ENCODE measurements at regions not wholly inside any gene's neighbourhood (a gene's known extent, or its start where the extent isn't known, plus 50 kb on each side); places are given as distances from the start of the nearest gene placed in this dataset.

GRCh38 chr5:176741561-176742211 lies 68.7 kb upstream of the UNC5A start:
- Mint-ChIP-seq H3K27me3 (ENCODE audit: low read depth) (peaks cover 86% of the 10 kb centered on the region), H3K36me3 (no peaks in the 10 kb centered on the region), H3K9me3 (no peaks in the 10 kb centered on the region), H3K4me3 (no peak overlapping the region), H3K27ac (no peak overlapping the region), H3K4me1 (peaks cover 21% of the 10 kb centered on the region)
- no peak for TF ChIP-seq CTCF (IDR thresholded peaks at IDR 0.05; ENCODE audit: unreplicated experiment)
- DNase-seq (ENCODE audit: low spot score in 2 of 2, unreplicated experiment in 2 of 2): no peak

- no peak overlapping the region for H3K27ac Mint-ChIP-seq
Measured at GRCh38 chr5:176742246-176743105, 67.9 kb upstream of the UNC5A start.

GRCh38 chr5:176743136-176743861 lies 67.1 kb upstream of the UNC5A start:
- Mint-ChIP-seq H3K27ac (no peak overlapping the region), H3K36me3 (no peaks in the 10 kb centered on the region), H3K4me3 (peak overlapping the region; percentile 50), H3K4me1 (peaks cover 13% of the 10 kb centered on the region), H3K9me3 (no peaks in the 10 kb centered on the region), H3K27me3 (ENCODE audit: low read depth) (peaks cover 94% of the 10 kb centered on the region)
- no peak for DNase-seq (ENCODE audit: low spot score in 2 of 2, unreplicated experiment in 2 of 2)
- TF ChIP-seq CTCF (IDR thresholded peaks at IDR 0.05; ENCODE audit: unreplicated experiment): no peak

More at GRCh38 chr5:176742246-176743105, 67.9 kb upstream of the UNC5A start:
- Mint-ChIP-seq H3K36me3 (no peaks in the 10 kb centered on the region), H3K4me1 (peaks cover 13% of the 10 kb centered on the region), H3K9me3 (no peaks in the 10 kb centered on the region), H3K4me3 (peak overlapping the region; percentile 2), H3K27me3 (ENCODE audit: low read depth) (peaks cover 87% of the 10 kb centered on the region)
- TF ChIP-seq CTCF (IDR thresholded peaks at IDR 0.05; ENCODE audit: unreplicated experiment): no peak
- DNase-seq (ENCODE audit: low spot score in 2 of 2, unreplicated experiment in 2 of 2): no peak

DNA sequence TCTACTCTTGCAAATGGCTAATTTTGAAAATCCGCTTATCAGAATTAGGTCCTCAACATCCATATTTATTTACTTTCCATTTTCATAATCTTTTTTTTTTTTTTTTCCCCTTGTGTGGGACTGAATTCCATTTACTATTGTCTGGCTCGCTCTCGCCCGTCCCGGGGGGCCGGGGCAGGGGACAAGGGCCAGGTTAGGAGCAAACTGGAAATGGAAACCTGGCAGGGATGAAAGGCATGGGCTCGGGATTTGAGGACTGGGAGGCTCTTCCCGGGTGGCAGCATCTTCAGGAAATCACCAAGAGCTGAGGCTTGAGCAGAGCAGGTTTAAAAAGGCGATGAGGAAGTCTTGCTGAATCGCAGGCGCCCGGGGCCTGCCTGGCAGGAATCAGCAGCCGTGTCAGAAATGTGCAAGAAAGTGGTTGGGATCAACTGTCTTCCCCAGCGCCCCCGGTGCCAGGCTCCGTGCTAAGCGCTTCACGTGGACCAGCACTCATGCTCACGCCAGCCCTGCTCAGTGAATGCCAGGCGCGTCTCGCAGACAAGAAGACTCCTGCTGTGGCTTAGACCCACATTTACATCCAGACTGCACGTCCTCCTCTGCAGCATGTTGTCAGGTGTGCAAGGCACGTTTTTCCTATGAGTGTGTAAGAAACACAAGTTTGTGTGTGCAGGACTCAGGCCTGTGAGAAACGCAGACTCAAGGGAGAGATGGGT lies 66.3 kb upstream of the UNC5A start:
- Mint-ChIP-seq H3K36me3 (no peaks in the 10 kb centered on the region), H3K9me3 (no peaks in the 10 kb centered on the region), H3K4me3 (peak overlapping the region; percentile 50), H3K4me1 (peaks cover 13% of the 10 kb centered on the region), H3K27ac (no peak overlapping the region), H3K27me3 (ENCODE audit: low read depth) (peaks cover 94% of the 10 kb centered on the region)
- no peak for TF ChIP-seq CTCF (IDR thresholded peaks at IDR 0.05; ENCODE audit: unreplicated experiment)
- no peak for DNase-seq (ENCODE audit: low spot score in 2 of 2, unreplicated experiment in 2 of 2)

GRCh38 chr5:176744584-176744965 lies 65.8 kb upstream of the UNC5A start:
- Mint-ChIP-seq H3K27ac (no peak overlapping the region), H3K9me3 (no peaks in the 10 kb centered on the region), H3K4me1 (peaks cover 9% of the 10 kb centered on the region), H3K4me3 (no peak overlapping the region), H3K27me3 (ENCODE audit: low read depth) (peaks cover 94% of the 10 kb centered on the region), H3K36me3 (no peaks in the 10 kb centered on the region)
- TF ChIP-seq CTCF (IDR thresholded peaks at IDR 0.05; ENCODE audit: unreplicated experiment): peak; percentile 45
- DNase-seq (ENCODE audit: low spot score in 2 of 2, unreplicated experiment in 2 of 2): no peak

All from mesothelial cell of epicardium (in vitro differentiated cells).